ENCODE measurements at regions not wholly inside any gene's neighbourhood (a gene's known extent, or its start where the extent isn't known, plus 50 kb on each side); places are given as distances from the start of the nearest gene placed in this dataset.
A peak's percentile ranks its signal among the peaks of the same experiment; 100 is the strongest.

DNA sequence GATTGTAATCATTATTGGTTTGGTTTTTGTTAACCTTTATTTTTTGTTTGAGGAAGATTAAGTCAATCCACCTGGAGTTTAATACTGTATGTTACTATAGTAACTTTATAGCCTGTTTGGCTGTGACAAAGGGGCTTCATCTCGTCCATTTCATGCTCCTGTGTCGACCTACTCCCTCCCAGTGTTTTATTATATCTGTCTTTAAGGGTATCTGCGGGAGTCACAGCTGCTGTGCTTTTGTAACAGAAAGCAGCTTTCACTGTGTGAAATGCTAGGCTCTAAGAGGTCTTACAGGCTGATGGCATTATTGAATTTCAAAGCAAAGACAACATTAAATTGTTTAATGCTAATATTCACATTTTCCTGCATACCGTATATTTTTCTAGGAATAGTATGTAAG, 698.0 kb upstream of the POU3F2 start:
- DNase-seq (ENCODE audit: low read depth) = no peak

DNA sequence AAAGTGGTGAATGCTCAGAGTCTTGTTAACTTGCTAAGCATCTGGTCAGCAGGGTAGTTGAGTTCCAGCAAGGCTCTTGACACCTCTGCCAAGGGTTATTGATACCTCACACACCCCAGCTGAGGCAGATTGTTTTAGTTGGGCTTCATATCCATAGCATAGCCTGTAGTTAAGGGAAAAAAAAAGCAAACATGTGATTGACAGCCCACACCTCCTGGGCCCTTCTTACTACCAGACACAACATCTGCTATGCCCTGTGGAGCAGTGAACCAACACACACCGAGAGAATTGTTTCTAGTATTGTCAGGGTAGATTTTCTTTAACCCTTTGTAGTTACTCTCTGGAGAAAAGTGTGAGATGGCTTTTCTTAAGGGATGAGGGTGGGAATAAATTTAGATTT, 697.0 kb upstream of the POU3F2 start:
- DNase-seq (ENCODE audit: low read depth) = no peak

DNA sequence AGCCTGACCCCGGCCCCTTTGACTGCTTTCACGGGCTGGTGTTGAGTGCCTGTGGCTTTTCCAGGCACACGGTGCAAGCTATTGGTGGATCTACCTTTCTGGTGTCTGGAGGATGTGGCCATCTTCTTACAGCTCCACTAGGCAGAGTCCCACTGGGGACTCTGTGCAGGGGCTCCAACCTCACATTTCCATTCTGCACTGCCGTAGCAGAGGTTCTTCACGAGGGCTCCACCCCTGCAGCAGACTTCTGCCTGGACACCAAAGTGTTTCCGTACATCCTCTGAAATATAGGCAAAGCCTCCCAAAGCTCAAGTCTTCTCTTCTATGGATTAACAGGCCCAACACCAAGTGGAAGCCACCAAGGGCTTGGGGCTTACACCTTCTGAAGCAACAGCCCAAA, 691.5 kb upstream of the POU3F2 start:
- DNase-seq (ENCODE audit: low read depth) = no peak

DNA sequence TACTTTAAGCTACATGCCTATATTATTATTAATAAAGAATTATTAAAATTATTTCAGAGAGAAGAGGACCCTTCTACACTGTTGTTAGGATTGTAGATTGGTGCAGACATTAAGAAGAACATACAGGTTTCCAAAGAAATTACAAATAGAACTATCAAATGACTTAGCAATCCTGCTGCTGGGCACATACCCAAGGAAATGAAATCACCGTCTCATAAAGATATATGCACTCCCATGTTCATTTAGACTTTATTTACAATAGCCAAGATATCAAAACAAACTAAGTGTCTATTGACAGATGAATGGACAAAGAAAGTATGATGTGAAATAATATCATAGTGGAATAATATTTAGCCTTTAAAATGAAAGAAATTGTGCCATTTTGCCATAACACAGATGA, 687.7 kb upstream of the POU3F2 start:
- DNase-seq (ENCODE audit: low read depth) = peak; percentile 3

DNA sequence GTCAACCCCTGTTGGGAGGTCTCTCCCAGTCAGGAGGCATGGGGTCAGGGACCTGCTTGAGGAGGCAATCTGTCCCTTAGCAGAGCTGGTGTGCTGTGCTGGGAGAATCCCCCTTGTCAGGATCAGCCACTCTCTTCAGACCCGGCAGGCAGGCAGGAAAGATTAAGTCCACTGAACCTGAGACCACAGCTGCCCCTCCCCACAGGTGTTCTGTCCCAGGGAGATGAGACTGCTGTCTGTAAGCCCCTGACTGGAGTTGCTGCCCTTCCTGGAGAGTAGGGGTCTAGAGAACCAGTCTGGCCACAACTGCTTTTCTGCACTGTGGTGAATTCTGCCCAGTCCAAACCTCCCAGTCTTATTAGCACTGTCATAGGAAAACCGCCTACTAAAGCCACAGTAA, 677.8 kb upstream of the POU3F2 start:
- no peak for DNase-seq (ENCODE audit: low read depth)

DNA sequence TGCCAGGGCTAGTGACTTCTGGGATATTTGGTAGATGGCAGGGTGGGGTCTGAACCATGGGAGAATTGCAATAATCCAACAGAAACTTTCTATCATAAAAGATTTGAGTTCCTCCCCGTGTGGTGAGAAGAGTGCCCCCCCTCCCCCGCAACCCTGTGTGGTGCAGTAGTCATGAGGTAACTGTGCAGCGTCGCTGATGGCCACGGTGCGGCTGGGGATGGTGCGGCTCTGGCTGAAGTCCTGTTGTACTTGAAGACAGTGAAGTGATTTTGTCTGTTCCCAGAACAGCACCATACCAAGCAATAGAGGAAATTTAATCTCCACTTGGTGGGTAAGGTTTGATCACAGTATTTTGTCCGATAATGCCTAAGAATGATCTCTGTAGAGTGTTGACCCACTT, 654.8 kb upstream of the POU3F2 start:
- DNase-seq (ENCODE audit: low read depth) = no peak

DNA sequence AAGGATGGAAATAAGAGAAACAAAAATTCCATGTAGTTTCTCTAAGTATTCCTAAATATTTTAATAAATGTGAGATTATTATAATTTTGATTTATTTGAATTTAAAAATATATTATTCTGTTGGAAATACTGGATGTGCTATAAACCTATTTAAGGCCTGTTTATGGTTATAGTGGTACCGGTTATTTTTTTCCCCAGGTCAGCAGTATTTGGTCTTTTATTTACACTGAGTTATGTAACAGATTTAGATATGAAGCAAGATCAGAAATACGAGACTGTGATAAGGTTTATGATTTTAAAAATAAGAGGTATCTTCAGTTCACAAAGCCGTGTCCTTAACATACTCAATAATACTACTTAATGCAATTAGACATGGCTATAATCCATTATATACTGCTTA, 634.3 kb upstream of the POU3F2 start:
- no peak for DNase-seq (ENCODE audit: low read depth)

DNA sequence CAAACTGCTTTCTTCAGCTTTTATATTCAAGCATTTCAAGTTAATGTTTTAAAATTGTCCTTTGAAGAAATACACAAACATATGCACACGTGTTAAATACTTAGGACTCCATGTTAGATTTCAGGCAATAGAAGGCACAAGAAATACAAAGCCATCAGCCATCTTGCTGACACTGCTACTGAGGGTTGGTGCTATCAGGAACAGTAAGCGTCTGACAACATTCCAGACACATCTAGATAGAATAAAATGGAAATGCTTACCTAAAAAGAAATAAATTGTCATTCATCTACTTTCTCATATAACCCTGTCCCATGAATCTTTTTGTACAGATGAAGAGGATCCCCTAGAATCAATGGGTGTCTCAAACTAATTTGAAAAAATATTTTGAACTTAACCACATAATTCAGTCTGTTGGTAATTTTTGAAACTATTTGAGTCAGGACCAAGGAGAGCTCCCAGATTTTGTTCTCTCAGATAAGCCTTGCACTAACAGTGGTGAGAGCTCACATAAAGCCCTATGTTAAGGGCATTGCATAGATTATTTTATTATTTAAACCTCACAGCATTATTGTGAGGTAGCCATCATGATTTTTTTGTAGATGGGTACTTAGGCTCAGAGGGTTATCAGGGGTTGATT, 631.1 kb upstream of the POU3F2 start:
- DNase-seq (ENCODE audit: low read depth) = peak; percentile 1

DNA sequence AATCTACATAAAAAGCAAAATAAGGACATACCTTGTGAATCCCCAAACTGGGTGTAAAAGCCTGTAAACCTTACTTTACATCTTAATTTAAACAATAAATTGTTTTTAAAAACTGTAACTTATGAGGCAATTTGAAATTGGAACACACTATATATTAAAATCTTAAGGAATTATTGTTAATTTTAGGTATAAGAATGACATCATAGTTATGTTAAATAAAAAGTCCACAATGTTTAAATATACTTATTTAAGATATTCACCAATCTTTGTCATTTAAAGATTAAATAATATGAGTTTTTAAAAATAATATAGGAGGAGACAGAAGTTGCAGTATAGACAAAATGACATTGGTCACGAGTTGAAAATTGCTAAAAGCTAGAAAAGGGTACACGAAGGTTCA, 621.9 kb upstream of the POU3F2 start:
- no peak for DNase-seq (ENCODE audit: low read depth)

DNA sequence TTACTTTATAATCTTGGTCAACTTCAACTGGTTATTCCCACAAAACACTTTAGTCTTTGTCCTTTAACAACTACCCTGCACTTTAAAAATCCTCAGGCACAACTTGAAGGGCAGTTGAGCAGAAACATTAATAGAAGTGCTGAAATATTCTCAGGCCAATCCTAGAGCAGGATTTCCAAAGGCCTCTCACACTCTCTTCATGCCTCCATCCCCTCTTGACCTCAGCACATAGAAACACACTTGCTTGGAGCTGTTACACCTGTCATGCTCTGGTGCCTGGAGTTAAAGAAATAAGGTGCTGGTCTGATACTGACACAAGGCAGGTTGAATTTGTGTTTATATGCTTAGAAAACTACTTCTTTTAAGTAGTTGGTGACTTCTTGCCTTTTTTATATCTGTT, 618.8 kb upstream of the POU3F2 start:
- DNase-seq (ENCODE audit: low read depth) = no peak

DNA sequence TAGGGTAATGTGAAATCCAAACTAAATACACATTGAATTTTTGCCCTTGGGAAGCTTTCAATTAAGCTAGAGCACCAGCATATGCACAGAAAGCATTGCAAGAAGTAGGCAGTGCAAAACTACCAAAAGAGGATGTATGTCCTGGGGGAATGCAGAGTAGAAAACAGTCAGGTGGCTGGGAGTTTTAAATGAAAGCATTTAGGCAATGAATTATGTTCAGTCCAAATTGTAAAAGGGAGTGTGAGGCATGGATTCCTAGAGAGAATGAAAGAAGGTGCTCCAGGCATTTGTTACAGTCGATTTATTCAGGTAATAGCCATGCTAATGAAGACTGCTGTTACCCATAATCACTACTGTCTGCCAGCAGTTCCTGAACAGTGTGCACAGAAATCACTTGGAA, 604.1 kb upstream of the POU3F2 start:
- DNase-seq (ENCODE audit: low read depth) = no peak

DNA sequence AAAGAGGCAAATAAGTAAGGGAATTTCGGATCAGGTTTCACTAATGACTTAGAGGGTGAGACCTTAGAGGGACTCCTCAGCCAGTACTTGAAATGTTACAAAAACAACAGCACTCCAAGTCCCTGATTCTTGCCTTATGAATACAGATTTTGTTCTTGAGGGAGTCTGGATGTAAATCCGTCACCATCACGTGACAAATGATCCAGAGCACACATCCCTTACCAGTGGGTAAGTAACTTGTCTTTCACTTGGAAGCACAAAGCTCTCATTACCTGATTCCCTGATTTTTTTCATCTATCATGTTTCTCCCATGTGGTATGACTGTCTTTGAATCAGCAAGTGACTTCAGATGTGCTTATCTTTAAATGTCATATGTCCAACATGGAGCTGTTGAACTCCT, 595.3 kb upstream of the POU3F2 start:
- no peak for DNase-seq (ENCODE audit: low read depth)

DNA sequence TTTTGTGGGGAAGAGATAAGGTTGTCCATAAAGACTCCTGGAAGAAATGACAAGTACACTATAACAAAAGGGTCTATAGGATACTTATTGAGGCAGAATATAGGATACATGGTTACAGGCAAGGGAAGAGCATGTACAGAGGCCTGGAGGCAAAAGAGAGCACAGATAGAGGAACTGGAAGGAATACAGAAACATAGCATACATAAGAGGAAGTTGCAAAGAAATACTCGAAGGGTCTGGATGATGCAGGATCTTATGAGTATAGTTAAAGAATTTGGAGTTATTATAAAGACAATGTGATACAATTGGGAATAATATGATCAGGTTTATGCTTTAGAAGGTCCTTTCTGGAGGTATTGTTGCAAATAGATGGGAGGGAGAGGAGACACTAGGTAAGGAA, 592.7 kb upstream of the POU3F2 start:
- DNase-seq (ENCODE audit: low read depth) = no peak

DNA sequence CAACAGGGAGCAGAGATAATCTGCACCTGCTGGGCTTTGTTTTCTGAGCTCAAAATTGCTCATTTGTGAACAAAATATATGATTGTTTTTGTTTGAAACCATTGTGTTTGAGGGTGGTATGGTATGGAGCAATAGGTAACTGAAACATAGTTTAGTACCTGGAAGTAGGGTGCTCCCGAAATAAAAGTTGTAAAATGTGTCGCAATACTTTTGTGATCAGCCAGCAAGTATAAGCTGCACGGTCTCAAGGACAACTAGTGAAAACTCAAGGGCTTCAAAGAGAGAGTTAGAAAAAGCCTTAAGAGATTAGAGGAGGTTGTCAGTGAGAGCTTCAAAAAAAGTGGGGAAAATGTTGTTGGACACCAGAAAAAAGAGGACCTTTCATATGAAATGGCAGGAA, 579.8 kb upstream of the POU3F2 start:
- DNase-seq (ENCODE audit: low read depth) = no peak

DNA sequence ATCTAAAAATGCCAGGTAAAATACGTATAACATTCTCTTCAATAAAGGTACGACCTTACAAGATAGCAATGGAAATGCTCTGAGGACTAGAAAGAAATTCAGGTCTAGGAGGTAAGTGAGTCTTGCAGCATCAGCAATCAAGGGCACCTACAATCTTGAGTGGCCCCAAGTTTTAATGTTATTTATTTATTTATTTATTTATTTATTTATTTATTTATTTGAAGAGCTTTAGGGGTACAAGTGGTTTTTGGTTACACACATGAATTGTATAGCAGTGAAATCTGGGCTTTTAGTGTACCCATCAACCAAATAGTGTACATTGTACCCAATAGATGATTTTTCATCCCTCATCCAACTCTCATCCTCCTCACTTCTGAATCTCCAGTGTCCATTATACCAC, 574.0 kb upstream of the POU3F2 start:
- no peak for DNase-seq (ENCODE audit: low read depth)

DNA sequence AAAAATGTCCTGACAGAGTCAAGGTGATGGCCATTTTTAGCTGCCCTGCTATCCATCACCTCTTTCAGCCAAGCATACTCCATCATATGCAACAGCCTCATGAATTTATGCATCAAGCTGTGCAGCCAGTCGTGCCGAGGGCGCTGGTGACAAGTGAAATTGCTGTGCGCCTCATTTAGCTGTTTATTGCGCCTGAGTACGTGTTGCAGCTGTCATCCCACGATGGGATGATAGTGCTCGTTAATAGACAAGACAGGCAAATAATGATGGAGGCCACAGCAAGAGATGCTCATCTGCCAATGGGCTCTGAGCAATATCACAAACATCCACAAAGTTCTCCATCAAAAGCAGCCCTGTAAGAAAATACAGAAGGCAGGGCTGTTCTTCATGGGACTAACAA, 562.3 kb upstream of the POU3F2 start:
- DNase-seq (ENCODE audit: low read depth) = no peak

DNA sequence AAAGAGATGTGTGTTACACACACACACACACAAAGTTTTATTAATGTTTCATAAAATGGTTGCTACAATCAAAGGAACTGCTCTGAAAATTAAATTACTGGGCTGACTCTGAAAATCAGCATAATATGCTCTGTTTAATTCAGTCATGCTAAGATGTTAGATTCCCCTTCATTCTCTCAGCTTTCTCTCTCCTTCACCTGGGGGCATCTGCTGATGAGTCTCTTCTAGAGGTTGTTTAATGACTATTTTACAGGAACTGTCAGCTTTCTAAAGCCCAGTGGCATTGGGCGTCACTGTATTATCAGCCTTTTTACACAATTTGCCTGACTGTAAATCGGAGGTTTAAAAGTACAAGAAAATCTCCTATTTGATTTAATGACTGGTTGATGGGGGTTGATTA, 559.7 kb upstream of the POU3F2 start:
- no peak for DNase-seq (ENCODE audit: low read depth)

DNA sequence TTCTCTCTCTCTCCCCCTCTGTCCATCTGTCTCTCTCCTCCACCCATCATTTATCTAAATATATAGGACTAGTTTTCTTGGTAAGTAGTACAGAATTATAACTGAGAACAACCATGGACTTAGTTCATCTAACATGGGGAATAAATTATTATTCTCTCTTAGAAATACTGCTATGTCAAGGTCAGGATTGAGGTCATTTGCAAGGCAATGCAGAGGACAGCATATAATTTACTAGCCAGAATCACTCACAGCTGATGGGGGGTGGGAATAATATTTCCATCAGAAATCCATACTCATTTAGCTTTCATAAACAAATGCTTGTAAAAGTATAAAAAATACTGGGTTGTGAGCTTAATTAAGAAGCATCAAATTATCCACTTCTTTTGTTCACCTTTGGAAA, 553.9 kb upstream of the POU3F2 start:
- DNase-seq (ENCODE audit: low read depth) = no peak

DNA sequence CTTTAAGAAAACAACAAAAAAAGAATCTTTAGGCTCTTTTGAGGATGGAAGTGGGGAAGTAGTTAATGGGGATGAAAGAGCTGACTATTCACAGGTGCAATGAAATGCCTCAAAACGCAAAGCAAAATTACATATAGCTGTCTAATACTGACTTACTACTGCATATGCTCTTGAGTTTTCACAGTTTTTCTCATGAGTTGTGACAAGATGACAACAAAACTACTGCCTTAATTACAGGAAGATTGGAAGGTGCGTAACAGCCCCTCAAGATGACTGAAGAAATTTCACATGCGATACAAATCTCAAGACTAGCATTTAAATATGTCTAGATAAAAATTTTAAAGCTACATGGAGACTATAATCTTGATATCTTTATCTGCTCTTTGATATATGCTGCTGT, 547.8 kb upstream of the POU3F2 start:
- no peak for DNase-seq (ENCODE audit: low read depth)

DNA sequence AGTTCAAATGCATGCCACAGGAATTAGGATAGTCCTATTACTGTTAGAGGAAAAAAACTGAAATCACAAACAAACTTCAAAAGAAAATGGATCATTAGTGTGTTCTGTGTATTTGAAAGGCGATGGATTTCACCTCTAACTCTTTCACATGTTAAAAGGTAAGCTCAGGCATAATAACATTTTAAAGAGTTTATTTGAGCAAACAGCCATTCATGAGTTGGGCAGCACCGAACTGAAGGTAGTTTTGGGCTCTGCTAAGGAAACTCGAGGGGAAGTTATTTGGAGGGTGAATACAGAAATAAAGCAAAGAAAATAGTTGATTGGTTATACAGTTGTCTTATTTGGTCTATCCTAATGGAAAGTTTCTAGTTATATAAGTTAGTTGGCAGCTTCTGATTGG, 546.5 kb upstream of the POU3F2 start:
- no peak for DNase-seq (ENCODE audit: low read depth)

DNA sequence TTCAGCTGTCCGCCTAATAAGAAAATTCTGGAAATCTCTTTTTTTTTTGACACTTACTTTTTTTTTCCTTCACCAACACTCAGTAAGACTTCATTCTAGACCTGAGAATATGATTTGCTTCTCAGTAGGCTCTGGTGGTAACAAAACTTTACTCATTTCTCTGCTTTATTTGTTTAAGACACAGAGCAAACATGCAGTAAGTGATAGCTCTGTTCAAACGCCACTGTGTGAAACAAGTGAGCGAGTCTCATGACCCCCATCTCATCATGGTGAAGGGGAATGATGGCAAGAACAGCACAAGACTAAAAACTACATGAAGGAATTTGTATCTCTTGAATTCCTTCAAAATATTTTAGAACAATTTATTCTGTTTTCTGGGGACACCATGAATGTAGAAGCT, 541.6 kb upstream of the POU3F2 start:
- DNase-seq (ENCODE audit: low read depth) = no peak

DNA sequence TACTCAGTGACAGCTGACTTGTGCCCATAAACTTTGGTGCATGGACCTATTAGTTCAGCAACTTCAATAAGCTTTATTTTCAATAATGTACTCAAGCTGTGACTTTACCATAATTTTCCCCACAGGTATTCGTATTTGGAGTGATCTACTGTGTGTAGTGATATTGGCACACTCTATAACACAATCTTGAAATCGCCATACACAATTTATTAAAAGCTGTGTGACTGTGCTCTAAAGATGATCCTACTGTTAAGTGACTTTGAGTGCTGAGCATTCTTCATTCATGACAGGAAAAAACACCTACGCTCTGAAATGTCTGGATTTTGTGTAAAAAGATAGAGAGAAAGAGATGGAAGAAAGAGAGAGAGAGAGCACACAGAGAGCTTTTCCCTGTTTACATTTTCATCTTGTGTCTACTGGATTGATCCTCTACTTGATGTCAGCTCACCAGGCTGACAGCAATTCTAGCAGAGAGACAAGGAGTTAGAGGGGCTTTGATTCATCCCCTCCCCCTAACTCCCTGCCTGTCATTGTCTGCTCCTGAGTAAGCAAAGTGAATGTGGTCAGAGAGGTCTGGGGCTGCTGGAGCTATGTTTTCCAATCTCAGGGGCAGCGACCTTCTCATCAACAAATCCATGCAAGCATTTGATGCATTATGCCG, 538.7 kb upstream of the POU3F2 start:
- DNase-seq (ENCODE audit: low read depth) = no peak

DNA sequence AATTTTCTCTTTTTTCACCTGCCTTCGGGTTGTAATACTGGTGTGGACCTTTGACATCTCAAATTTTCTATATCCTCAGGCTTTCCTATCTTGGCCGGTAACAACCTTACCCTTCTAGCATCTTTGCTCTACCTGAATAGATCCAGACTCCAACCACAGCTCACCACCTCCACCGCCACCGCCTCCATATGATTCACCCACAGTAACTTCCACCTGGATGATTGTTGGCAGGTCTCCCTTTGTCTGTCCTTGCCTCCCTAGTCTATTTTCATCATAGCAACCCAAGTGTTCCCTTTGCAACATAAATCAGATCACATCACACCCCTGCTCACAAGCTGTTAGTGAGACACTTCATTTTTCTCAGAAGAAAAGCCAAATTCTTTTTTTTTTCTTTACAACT, 525.8 kb upstream of the POU3F2 start:
- DNase-seq (ENCODE audit: low read depth) = no peak

DNA sequence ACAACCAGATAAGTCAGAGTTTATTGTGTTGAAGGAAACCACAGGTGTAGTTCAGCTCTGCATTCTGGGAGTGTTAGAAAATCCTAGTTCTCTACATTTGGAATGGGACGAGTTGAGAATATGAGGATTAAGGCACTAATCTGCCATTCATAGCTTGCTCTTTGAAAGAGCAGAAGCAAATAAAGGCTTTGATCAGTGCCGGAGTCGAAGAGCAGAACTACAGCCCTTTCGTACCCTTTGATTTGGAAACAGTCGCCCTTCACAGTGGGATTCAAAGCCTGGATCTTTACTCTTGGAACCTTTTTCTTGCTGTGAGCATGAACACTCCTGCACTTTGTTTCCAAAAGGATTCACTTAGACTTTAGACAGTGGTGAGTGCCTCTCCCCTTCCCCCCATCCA, 523.9 kb upstream of the POU3F2 start:
- DNase-seq (ENCODE audit: low read depth) = no peak

Data from M059J (cell line).